Heart right ventricle (tissue), 16 donors: ENCODE measurements at regions not wholly inside any gene's neighbourhood (a gene's known extent, or its start where the extent isn't known, plus 50 kb on each side); places are given as distances from the start of the nearest gene placed in this dataset.

Experiments used
- ATAC-seq, 8 donors: fragments of 200-7000 bp; cut with Tn5 transposase; one replicate each; pipeline ENCODE4 v1.9.1; 2020; ENCODE audit warnings: mild to moderate bottlenecking in 8 of 8, moderate library complexity in 8 of 8, moderate number of reproducible peaks in 1 of 8
- DNase-seq, 2 donors: peaks; one replicate each; pipeline ENCODE4 v3.0.0-alpha.2; 2020
- H3K27ac ChIP-seq, 10 donors: fragments of 200-600 bp; sonication (generic) in 2 of 10; one replicate each; pipeline versions ENCODE4 v1.5.0 to v1.8.0; 2020 to 2022; ENCODE audit warnings: mild to moderate bottlenecking in 3 of 10
- H3K27me3 ChIP-seq, 7 donors: fragments of 200-600 bp; one replicate each; pipeline ENCODE4 v1.8.0; 2021 to 2022; ENCODE audit warnings: mild to moderate bottlenecking in 2 of 7
- H3K36me3 ChIP-seq, 9 donors: fragments of 200-600 bp; sonication (generic) in 1 of 9; one replicate each; pipeline versions ENCODE4 v1.5.0 to v1.8.0; 2020 to 2022; ENCODE audit warnings: mild to moderate bottlenecking in 2 of 9
- H3K4me1 ChIP-seq, 9 donors: fragments of 200-600 bp; sonication (generic) in 1 of 9; one replicate each; pipeline versions ENCODE4 v1.5.0 to v1.8.0; 2020 to 2022; ENCODE audit warnings: mild to moderate bottlenecking in 4 of 9
- H3K4me3 ChIP-seq, 10 donors: fragments of 200-600 bp; sonication (generic) in 2 of 10; one replicate each; pipeline versions ENCODE4 v1.5.0 to v1.8.0; 2020 to 2022; ENCODE audit warnings: mild to moderate bottlenecking in 7 of 10, moderate library complexity in 2 of 10
- H3K9me3 ChIP-seq, 11 donors: fragments of 200-600 bp in 10 of 11; sonication (generic) in 2 of 11; one replicate each; pipeline versions ENCODE4 v1.5.0 to v1.8.0; 2013 to 2022; ENCODE audit warnings: mild to moderate bottlenecking in 2 of 11, control low read depth in 1 of 11, moderate library complexity in 1 of 11
- WGBS, 2 donors: extraction: QIAGEN DNeasy Blood & Tissue Kit; methylation state at CpG; one replicate each; pipeline ENCODE4 v1.1.7; 2013; ENCODE audit warnings: inconsistent platforms in 1 of 2; 5-methylcytosine and 5-hydroxymethylcytosine counted together
- intact Hi-C, 10 donors: fragments of 100-400 bp; cut with DNase I; formaldehyde crosslinking; loops; one replicate each; pipeline versions ENCODE4 v1.11.1 to v1.14.2; 2022
- TF ChIP-seq, protein P1 (sequence below), 9 donors: fragments of 200-600 bp; sonication (generic) in 2 of 9; IDR thresholded peaks; one replicate each; pipeline versions ENCODE4 v1.5.0 to v1.8.0; 2021 to 2022; ENCODE audit warnings: antibody characterized with exemption in 9 of 9, mild to moderate bottlenecking in 5 of 9, moderate library complexity in 1 of 9
- donor health status: Arrhythmogenic right ventricular cardiomyopathy.
- donor health status: ischemic (EF 13 %, LVEDD 7.1; RV severe dilation, severe dysfunction).
- donor health status: healthy with polysubstance abuse.
- donor health status: DM: no; HTN: yes; CAD: no.
- donor health status: DM: no; HTN: no; CAD: no.
- donor health status: ischemic (EF 25% LVEDD 6.9; RV normal size, moderate dysfunction).
- donor health status: ischemic (EF 25% LVEDD 5.7; RV mildly dilated, moderate dysfunction).
- donor health status: healthy.
- donor health status: DM: yes; HTN: yes; CAD: no.
- donor health status: Ischemic cardiomyopathy.
- donor health status: ischemic (EF 35%, LVEDD 5.7; RV mildly dilated, moderate dysfunction).
- donor health status: nonischemic (EF 11% LVEDD 7.7; RV severe dilation, severe dysfunction).
- donor health status: DM: yes; HTN: yes; CAD: no.
- donor health status: PGD.
- donor health status: ischemic (EF 29% LVEDD 5.4; RV normal size, mild dysfunction).
- donor health status: nonischemic (EF 23%, LVEDD 6.1; RV moderate dilation, normal function).

DNA sequence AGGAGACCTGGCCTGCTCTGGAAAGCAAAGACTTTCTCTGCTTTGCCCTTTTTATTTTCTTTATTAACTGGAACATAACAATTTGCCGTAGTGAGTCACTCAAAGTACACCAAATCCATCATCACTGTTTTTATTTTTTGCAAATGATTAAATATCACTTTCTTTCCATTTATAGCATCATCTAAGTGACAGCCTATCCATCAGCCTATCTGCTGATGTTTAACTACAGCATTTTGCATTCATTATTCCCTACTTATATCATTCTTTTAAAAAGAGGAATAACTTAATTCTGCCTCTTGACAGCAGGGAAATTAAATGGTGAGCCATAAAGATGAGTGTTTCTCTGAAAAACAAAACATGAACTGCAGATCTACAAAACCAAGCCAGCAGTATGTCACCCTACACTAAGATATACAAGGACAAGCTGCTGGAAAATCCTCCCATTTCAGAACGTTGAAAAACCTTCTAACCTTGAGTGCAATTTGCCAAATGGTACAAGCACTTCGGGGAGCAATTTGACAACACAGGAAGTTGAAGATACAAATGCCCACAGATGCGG, 821.3 kb upstream of the TMEM132C start:
- ATAC-seq (no peak), DNase-seq (no peak)
- WGBS, 2 donors: 36 to 50% methylated on average over 4 of the region's 4 CpGs
- Histone ChIP-seq H3K27me3 (peaks cover 0 to 6% (median 0%) of the 10 kb centered on the region in 7 donors), H3K4me3 (no peak overlapping the region), H3K4me1 (no peaks in the 10 kb centered on the region), H3K9me3 (peaks cover 0 to 9% (median 0%) of the 10 kb centered on the region in 11 donors), H3K36me3 (no peaks in the 10 kb centered on the region), H3K27ac (no peak overlapping the region)
- TF ChIP-seq, protein P1, sequence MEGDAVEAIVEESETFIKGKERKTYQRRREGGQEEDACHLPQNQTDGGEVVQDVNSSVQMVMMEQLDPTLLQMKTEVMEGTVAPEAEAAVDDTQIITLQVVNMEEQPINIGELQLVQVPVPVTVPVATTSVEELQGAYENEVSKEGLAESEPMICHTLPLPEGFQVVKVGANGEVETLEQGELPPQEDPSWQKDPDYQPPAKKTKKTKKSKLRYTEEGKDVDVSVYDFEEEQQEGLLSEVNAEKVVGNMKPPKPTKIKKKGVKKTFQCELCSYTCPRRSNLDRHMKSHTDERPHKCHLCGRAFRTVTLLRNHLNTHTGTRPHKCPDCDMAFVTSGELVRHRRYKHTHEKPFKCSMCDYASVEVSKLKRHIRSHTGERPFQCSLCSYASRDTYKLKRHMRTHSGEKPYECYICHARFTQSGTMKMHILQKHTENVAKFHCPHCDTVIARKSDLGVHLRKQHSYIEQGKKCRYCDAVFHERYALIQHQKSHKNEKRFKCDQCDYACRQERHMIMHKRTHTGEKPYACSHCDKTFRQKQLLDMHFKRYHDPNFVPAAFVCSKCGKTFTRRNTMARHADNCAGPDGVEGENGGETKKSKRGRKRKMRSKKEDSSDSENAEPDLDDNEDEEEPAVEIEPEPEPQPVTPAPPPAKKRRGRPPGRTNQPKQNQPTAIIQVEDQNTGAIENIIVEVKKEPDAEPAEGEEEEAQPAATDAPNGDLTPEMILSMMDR (IDR thresholded peaks at IDR 0.05): no peak
- intact Hi-C loops: no loop called here

GRCh38 chr12:127448906-127449305, 818.1 kb upstream of the TMEM132C start:
- H3K36me3 ChIP-seq: no peaks in the 10 kb centered on the region
- 49 to 59% methylated on average over 5 of the region's 5 CpGs for WGBS, 2 donors
- peaks cover 0 to 17% (median 7%) of the 10 kb centered on the region in 7 donors for H3K27me3 ChIP-seq
- H3K4me3 ChIP-seq: no peak overlapping the region
- H3K27ac ChIP-seq: no peak overlapping the region
- peaks cover 0 to 3% (median 0%) of the 10 kb centered on the region in 11 donors for H3K9me3 ChIP-seq
- H3K4me1 ChIP-seq: no peaks in the 10 kb centered on the region
- DNase-seq: no peak
- no peak for ATAC-seq
- TF ChIP-seq, protein P1 (IDR thresholded peaks at IDR 0.05): no peak
- intact Hi-C loops: no loop called here

- Histone ChIP-seq H3K4me3 (no peak overlapping the region), H3K27me3 (peaks cover 4 to 36% (median 26%) of the 10 kb centered on the region in 7 donors), H3K4me1 (peaks cover 0 to 6% (median 0%) of the 10 kb centered on the region in 9 donors), H3K9me3 (no peaks in the 10 kb centered on the region), H3K27ac (no peak overlapping the region), H3K36me3 (no peaks in the 10 kb centered on the region)
- DNase-seq (no peak), ATAC-seq (no peak)
- TF ChIP-seq, protein P1 (IDR thresholded peaks at IDR 0.05): no peak
- WGBS, 2 donors: 27 to 43% methylated on average over 2 of the region's 2 CpGs
- intact Hi-C loops: no loop called here
These were observed 816.1 kb upstream of the TMEM132C start for GRCh38 chr12:127450826-127451225.

DNA sequence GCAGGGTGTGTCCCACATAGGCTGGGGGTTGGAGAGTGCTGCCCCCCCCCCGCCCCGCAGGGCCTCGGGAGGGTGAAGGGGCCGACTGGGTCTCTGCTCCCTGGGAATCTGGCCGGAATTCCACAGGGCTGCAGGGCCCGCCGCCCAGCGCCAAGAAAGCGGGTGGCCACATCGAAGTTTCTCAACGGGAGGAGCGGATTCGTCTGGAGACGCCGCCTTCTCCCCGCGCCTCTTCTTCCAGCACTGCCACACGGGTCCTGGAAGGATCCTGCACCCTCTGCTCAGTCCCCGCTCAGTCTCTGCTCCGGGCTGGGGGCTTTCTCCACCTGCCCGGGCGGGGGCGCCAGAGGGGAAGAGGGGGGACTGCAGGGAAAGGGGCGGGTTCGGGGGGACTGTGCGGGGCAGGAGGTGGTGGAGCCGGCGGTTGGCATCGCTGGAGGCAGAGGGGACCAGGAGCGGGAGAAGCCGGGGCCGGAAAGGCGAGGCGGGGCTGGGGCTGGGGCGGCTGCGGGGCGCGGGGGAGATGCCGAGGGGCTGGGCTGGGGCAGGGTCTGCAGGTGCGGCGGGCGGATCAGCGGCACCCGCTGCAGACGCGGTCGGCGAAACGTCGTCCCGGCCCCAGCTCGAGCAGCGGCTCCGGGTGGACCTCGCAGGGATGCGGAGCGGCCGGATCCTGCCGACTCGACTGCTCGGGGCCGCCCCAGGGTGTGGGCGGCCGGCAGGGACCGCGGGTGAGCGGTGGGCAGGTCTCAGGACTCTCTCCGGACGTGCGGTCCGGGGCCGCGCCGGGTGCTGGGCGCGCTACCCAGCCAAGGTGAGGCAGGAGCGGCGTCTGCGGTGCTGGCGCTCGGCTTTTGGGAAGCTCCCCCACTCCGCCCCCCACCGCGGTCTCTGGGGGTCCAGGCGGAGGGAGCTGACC, 811.4 kb upstream of the TMEM132C start:
- TF ChIP-seq, protein P1 (IDR thresholded peaks at IDR 0.05): no peak
- intact Hi-C loops: no loop called here
- peaks cover 0 to 10% (median 0%) of the 10 kb centered on the region in 9 donors for H3K4me1 ChIP-seq
- ATAC-seq (peak in 1 of 8 donors; percentile 22), DNase-seq (no peak)
- H3K27me3 ChIP-seq: peaks cover 10 to 56% (median 42%) of the 10 kb centered on the region in 7 donors
- H3K36me3 ChIP-seq: no peaks in the 10 kb centered on the region
- 2% methylated on average over 81 to 85 of the region's 85 CpGs for WGBS, 2 donors
- no peaks in the 10 kb centered on the region for H3K9me3 ChIP-seq
- H3K27ac ChIP-seq: no peak overlapping the region
- no peak overlapping the region for H3K4me3 ChIP-seq
